Neuronal stem cell (in vitro differentiated cells): ENCODE measurements at regions not wholly inside any gene's neighbourhood (a gene's known extent, or its start where the extent isn't known, plus 50 kb on each side); places are given as distances from the start of the nearest gene placed in this dataset.

Experiments used
- DNase-seq: peaks from one replicate; pipeline ENCODE4 v3.0.0-alpha.2; 2013; ENCODE audit warnings: low spot score
- H2AFZ ChIP-seq: one replicate; pipeline ENCODE4 v1.6.1; 2013; ENCODE audit warnings: mild to moderate bottlenecking, low read length, inconsistent platforms
- H2AK5ac ChIP-seq: 2 replicates; pipeline ENCODE4 v1.6.1; 2013; ENCODE audit warnings: low read depth, mild to moderate bottlenecking, inconsistent platforms, low read length, moderate library complexity, mixed read lengths
- H2BK120ac ChIP-seq: 2 replicates; pipeline ENCODE4 v1.6.1; 2013; ENCODE audit warnings: low read depth, mild to moderate bottlenecking, inconsistent platforms, low read length, moderate library complexity, mixed read lengths
- H2BK12ac ChIP-seq: one replicate; pipeline ENCODE4 v1.6.1; 2013; ENCODE audit warnings: low read length, inconsistent platforms
- H2BK15ac ChIP-seq: 2 replicates; pipeline ENCODE4 v1.6.1; 2013; ENCODE audit warnings: mild to moderate bottlenecking, low read length, inconsistent platforms, mixed read lengths
- H2BK5ac ChIP-seq: one replicate; pipeline ENCODE4 v1.6.1; 2013; ENCODE audit warnings: inconsistent platforms, mild to moderate bottlenecking, low read length, moderate library complexity
- H3K14ac ChIP-seq: one replicate; pipeline ENCODE4 v1.6.1; 2013; ENCODE audit warnings: low read length, inconsistent platforms
- H3K18ac ChIP-seq: 2 replicates; pipeline ENCODE4 v1.6.1; 2013; ENCODE audit warnings: low read length, inconsistent platforms
- H3K23ac ChIP-seq: 2 replicates; pipeline ENCODE4 v1.6.1; 2013; ENCODE audit warnings: low read depth, mild to moderate bottlenecking, mixed read lengths, low read length, inconsistent platforms; ENCODE audit not compliant: poor library complexity
- H3K27ac ChIP-seq: replicated peaks from 3 replicates; pipeline ENCODE4 v1.5.1; 2013; ENCODE audit warnings: low read length, inconsistent platforms
- H3K27me3 ChIP-seq, 3 experiments: 2 replicates each; pipeline ENCODE4 v1.6.1; 2013; ENCODE audit warnings: low read length in 3 of 3, mild to moderate bottlenecking in 2 of 3, inconsistent platforms in 1 of 3, low read depth in 1 of 3, mixed read lengths in 1 of 3, moderate library complexity in 1 of 3; ENCODE audit not compliant: control insufficient read depth in 3 of 3, insufficient read depth in 3 of 3
- H3K36me3 ChIP-seq, 2 donors: replicated peaks in 1 of 2; 2 replicates each; pipeline ENCODE4 v1.6.1; 2013; ENCODE audit warnings: low read length in 2 of 2; ENCODE audit not compliant: control insufficient read depth in 2 of 2, insufficient read depth in 2 of 2
- H3K4ac ChIP-seq: 2 replicates; pipeline ENCODE4 v1.6.1; 2013; ENCODE audit warnings: inconsistent platforms, mild to moderate bottlenecking, low read length, moderate library complexity
- H3K4me1 ChIP-seq, 2 donors: 1 replicate in 1 of 2; 2 replicates in 1 of 2; pipeline ENCODE4 v1.6.1; 2013; ENCODE audit warnings: low read length in 2 of 2, low read depth in 1 of 2; ENCODE audit not compliant: control insufficient read depth in 2 of 2, insufficient read depth in 1 of 2
- H3K4me2 ChIP-seq: one replicate; pipeline ENCODE4 v1.6.1; 2013; ENCODE audit warnings: mild to moderate bottlenecking, low read length, inconsistent platforms; ENCODE audit not compliant: insufficient read depth, poor library complexity, severe bottlenecking
- H3K4me3 ChIP-seq, 2 donors: 2 replicates each; pipeline ENCODE4 v1.5.1; 2013; ENCODE audit warnings: low read length in 2 of 2, mild to moderate bottlenecking in 2 of 2, inconsistent platforms in 1 of 2, moderate library complexity in 1 of 2
- H3K79me1 ChIP-seq: one replicate; pipeline ENCODE4 v1.6.1; 2013; ENCODE audit warnings: low read depth, mild to moderate bottlenecking, inconsistent platforms, low read length, moderate library complexity
- H3K9ac ChIP-seq: one replicate; pipeline ENCODE4 v1.6.1; 2013; ENCODE audit warnings: mild to moderate bottlenecking, low read depth, low read length, inconsistent platforms; ENCODE audit not compliant: poor library complexity
- H3K9me3 ChIP-seq, 2 donors: replicated peaks in 1 of 2; 2 replicates each; pipeline versions ENCODE3 to v1.6.1; 2013; ENCODE audit warnings: low read length in 2 of 2, mild to moderate bottlenecking in 2 of 2, inconsistent platforms in 1 of 2, low read depth in 1 of 2, mixed read lengths in 1 of 2, moderate library complexity in 1 of 2; ENCODE audit not compliant: control insufficient read depth in 2 of 2, insufficient read depth in 1 of 2
- H4K8ac ChIP-seq: one replicate; pipeline ENCODE4 v1.6.1; 2013; ENCODE audit warnings: low read depth, mild to moderate bottlenecking, inconsistent platforms, low read length, moderate library complexity
- H4K91ac ChIP-seq: one replicate; pipeline ENCODE4 v1.6.1; 2013; ENCODE audit warnings: low read length, low read depth, mild to moderate bottlenecking, inconsistent platforms; ENCODE audit not compliant: poor library complexity
- WGBS, 2 donors: extraction: QIAGEN DNeasy Blood & Tissue Kit; methylation state at CpG; one replicate each; pipeline ENCODE4 v1.1.7; 2013; ENCODE audit warnings: missing lambda C conversion rate in 2 of 2, mixed read lengths in 1 of 2; ENCODE audit not compliant: insufficient read length in 2 of 2, insufficient replicate concordance in 1 of 2; ENCODE audit errors: extremely low coverage in 2 of 2; 5-methylcytosine and 5-hydroxymethylcytosine counted together

GRCh38 chr10:111824128-111824527, 359.4 kb downstream of the GPAM start:
- WGBS, 2 donors, result no CpG with 5 or more reads among the region's 5 CpGs

GRCh38 chr10:111830359-111830758, 353.2 kb downstream of the GPAM start:
- H3K27ac ChIP-seq, result no peak overlapping the region
- no peaks in the 10 kb centered on the region for H3K9me3 ChIP-seq
- H3K23ac ChIP-seq, result no peak overlapping the region
- no peaks in the 10 kb centered on the region for H3K79me1 ChIP-seq
- no peak for DNase-seq
- no peak overlapping the region for H2AFZ ChIP-seq
- no peaks in the 10 kb centered on the region for H3K36me3 ChIP-seq
- no peak overlapping the region for H2BK120ac ChIP-seq
- H3K4me3 ChIP-seq, result no peak overlapping the region
- no peak overlapping the region for H2BK5ac ChIP-seq
- WGBS, 2 donors, result no CpG with 5 or more reads among the region's 7 CpGs
- peaks cover 0 to 2% of the 10 kb centered on the region in 2 donors for H3K4me1 ChIP-seq
- no peak overlapping the region for H3K14ac ChIP-seq
- H3K4me2 ChIP-seq, result no peak overlapping the region
- no peak overlapping the region for H3K9ac ChIP-seq
- H4K8ac ChIP-seq, result no peak overlapping the region
- no peak overlapping the region for H2AK5ac ChIP-seq
- H2BK12ac ChIP-seq, result no peak overlapping the region
- no peak overlapping the region for H3K4ac ChIP-seq
- no peaks in the 10 kb centered on the region for H3K27me3 ChIP-seq
- H4K91ac ChIP-seq, result no peak overlapping the region
- no peak overlapping the region for H2BK15ac ChIP-seq
- H3K18ac ChIP-seq, result no peak overlapping the region

More at GRCh38 chr10:111824128-111824527, 359.4 kb downstream of the GPAM start:
- no peak overlapping the region for H2BK15ac ChIP-seq
- H3K4me2 ChIP-seq, result no peak overlapping the region
- H3K27ac ChIP-seq, result no peak overlapping the region
- no peak overlapping the region for H4K91ac ChIP-seq
- H4K8ac ChIP-seq, result no peak overlapping the region
- H3K4ac ChIP-seq, result no peak overlapping the region
- no peak overlapping the region for H2AK5ac ChIP-seq
- no peaks in the 10 kb centered on the region for H3K4me1 ChIP-seq
- H2BK120ac ChIP-seq, result no peak overlapping the region
- H2AFZ ChIP-seq, result no peak overlapping the region
- no peak overlapping the region for H3K18ac ChIP-seq
- no peaks in the 10 kb centered on the region for H3K27me3 ChIP-seq
- no peak overlapping the region for H2BK5ac ChIP-seq
- H2BK12ac ChIP-seq, result no peak overlapping the region
- no peaks in the 10 kb centered on the region for H3K79me1 ChIP-seq
- no peak overlapping the region for H3K14ac ChIP-seq
- no peak for DNase-seq
- no peaks in the 10 kb centered on the region for H3K9me3 ChIP-seq
- H3K9ac ChIP-seq, result no peak overlapping the region
- H3K36me3 ChIP-seq, result no peaks in the 10 kb centered on the region
- no peak overlapping the region for H3K23ac ChIP-seq
- no peak overlapping the region for H3K4me3 ChIP-seq

GRCh38 chr10:111831058-111831457, 352.5 kb downstream of the GPAM start:
- no peak overlapping the region for H2BK5ac ChIP-seq
- no CpG with 5 or more reads among the region's 6 CpGs for WGBS, 2 donors
- H3K9me3 ChIP-seq, result no peaks in the 10 kb centered on the region

GRCh38 chr10:111833251-111833650, 350.3 kb downstream of the GPAM start:
- no peak overlapping the region for H3K23ac ChIP-seq
- H2AK5ac ChIP-seq, result no peak overlapping the region
- H3K27me3 ChIP-seq, result no peaks in the 10 kb centered on the region
- no peak overlapping the region for H3K4me3 ChIP-seq
- H4K8ac ChIP-seq, result no peak overlapping the region
- H3K9me3 ChIP-seq, result no peaks in the 10 kb centered on the region
- H2BK15ac ChIP-seq, result no peak overlapping the region
- no peak overlapping the region for H3K4me2 ChIP-seq
- no peak for DNase-seq
- no CpG with 5 or more reads among the region's 2 CpGs for WGBS, 2 donors
- no peaks in the 10 kb centered on the region for H3K79me1 ChIP-seq
- no peak overlapping the region for H2BK5ac ChIP-seq
- H3K27ac ChIP-seq, result no peak overlapping the region
- H3K4me1 ChIP-seq, result peaks cover 0 to 2% of the 10 kb centered on the region in 2 donors
- no peak overlapping the region for H3K4ac ChIP-seq
- no peak overlapping the region for H2BK12ac ChIP-seq
- H2BK120ac ChIP-seq, result no peak overlapping the region
- no peak overlapping the region for H3K14ac ChIP-seq
- H3K18ac ChIP-seq, result no peak overlapping the region
- H3K36me3 ChIP-seq, result no peaks in the 10 kb centered on the region
- H2AFZ ChIP-seq, result no peak overlapping the region
- no peak overlapping the region for H4K91ac ChIP-seq
- H3K9ac ChIP-seq, result no peak overlapping the region

More at GRCh38 chr10:111831058-111831457, 352.5 kb downstream of the GPAM start:
- Histone ChIP-seq H3K23ac (no peak overlapping the region), H3K27me3 (no peaks in the 10 kb centered on the region), H3K4ac (no peak overlapping the region), H3K9ac (no peak overlapping the region), H2BK12ac (no peak overlapping the region), H3K4me2 (no peak overlapping the region), H3K4me1 (peaks cover 0 to 2% of the 10 kb centered on the region in 2 donors), H4K91ac (no peak overlapping the region), H3K18ac (no peak overlapping the region), H2BK120ac (no peak overlapping the region), H3K27ac (no peak overlapping the region), H3K79me1 (no peaks in the 10 kb centered on the region), H2BK15ac (no peak overlapping the region), H4K8ac (no peak overlapping the region), H3K14ac (no peak overlapping the region), H2AK5ac (no peak overlapping the region), H2AFZ (no peak overlapping the region), H3K36me3 (no peaks in the 10 kb centered on the region), H3K4me3 (no peak overlapping the region)
- no peak for DNase-seq
